ENCODE measurements at regions not wholly inside any gene's neighbourhood (a gene's known extent, or its start where the extent isn't known, plus 50 kb on each side); places are given as distances from the start of the nearest gene placed in this dataset.
A peak's percentile ranks its signal among the peaks of the same experiment; 100 is the strongest.

DNA sequence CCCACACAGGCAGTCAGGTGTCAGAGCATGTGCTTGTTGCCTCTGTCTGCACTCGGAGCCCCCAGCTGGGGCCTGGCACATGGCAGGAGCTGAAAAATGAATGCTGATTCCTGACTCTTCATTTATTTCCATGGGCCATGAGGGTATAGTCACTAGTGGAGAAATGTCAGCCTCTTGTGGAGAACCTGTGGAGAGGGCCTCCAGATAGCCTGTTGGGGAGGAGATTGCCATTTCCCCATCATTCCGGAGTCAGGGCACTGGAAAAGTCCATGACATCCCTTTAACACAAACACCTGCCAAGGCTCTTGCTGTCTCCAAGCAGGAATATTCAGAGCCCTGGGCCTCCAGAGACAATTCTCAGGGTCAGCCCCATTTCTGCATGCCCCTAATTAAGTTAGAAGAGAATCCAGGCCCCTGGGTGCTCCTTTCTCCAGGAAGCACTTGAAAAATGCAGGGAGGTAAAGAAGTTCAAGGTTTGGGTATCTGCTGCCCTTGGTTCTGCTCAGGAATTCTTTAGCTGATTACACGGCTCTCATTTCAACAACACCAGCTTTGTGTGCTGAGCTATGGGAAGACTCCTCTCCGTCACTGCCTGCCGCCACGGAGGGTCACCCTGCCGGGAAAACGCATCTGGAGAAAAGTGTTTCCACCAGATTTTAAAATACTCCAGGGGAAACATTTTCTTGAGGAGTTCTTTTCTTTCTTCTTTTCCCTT is 311.3 kb downstream of the MYCN start:
- TF ChIP-seq, protein P1, sequence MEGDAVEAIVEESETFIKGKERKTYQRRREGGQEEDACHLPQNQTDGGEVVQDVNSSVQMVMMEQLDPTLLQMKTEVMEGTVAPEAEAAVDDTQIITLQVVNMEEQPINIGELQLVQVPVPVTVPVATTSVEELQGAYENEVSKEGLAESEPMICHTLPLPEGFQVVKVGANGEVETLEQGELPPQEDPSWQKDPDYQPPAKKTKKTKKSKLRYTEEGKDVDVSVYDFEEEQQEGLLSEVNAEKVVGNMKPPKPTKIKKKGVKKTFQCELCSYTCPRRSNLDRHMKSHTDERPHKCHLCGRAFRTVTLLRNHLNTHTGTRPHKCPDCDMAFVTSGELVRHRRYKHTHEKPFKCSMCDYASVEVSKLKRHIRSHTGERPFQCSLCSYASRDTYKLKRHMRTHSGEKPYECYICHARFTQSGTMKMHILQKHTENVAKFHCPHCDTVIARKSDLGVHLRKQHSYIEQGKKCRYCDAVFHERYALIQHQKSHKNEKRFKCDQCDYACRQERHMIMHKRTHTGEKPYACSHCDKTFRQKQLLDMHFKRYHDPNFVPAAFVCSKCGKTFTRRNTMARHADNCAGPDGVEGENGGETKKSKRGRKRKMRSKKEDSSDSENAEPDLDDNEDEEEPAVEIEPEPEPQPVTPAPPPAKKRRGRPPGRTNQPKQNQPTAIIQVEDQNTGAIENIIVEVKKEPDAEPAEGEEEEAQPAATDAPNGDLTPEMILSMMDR (IDR thresholded peaks at IDR 0.05), result no peak
- TF ChIP-seq ZFX (IDR thresholded peaks at IDR 0.05; ENCODE audit: borderline replicate concordance), result no peak
- H3K27ac ChIP-seq, result no peak overlapping the region

GRCh38 chr2:16250886-16251285 is 310.5 kb downstream of the MYCN start:
- TF ChIP-seq ZFX (IDR thresholded peaks at IDR 0.05; ENCODE audit: borderline replicate concordance), result no peak
- TF ChIP-seq, protein P1 (IDR thresholded peaks at IDR 0.05), result no peak
- H3K27ac ChIP-seq, result 0 out of 2 replicates have a peak overlapping the region, but pooled peaks have one; percentile 8

GRCh38 chr2:16250466-16250865 is 310.1 kb downstream of the MYCN start:
- H3K27ac ChIP-seq, result 0 out of 2 replicates have a peak overlapping the region, but pooled peaks have one; percentile 8
- TF ChIP-seq ZFX (IDR thresholded peaks at IDR 0.05; ENCODE audit: borderline replicate concordance), result no peak
- TF ChIP-seq, protein P1 (IDR thresholded peaks at IDR 0.05), result no peak

- H3K27ac ChIP-seq, result no peak overlapping the region
- TF ChIP-seq ZFX (IDR thresholded peaks at IDR 0.05; ENCODE audit: borderline replicate concordance), result no peak
- TF ChIP-seq, protein P1 (IDR thresholded peaks at IDR 0.05), result no peak
These were observed 309.7 kb downstream of the MYCN start for GRCh38 chr2:16250056-16250425.

DNA sequence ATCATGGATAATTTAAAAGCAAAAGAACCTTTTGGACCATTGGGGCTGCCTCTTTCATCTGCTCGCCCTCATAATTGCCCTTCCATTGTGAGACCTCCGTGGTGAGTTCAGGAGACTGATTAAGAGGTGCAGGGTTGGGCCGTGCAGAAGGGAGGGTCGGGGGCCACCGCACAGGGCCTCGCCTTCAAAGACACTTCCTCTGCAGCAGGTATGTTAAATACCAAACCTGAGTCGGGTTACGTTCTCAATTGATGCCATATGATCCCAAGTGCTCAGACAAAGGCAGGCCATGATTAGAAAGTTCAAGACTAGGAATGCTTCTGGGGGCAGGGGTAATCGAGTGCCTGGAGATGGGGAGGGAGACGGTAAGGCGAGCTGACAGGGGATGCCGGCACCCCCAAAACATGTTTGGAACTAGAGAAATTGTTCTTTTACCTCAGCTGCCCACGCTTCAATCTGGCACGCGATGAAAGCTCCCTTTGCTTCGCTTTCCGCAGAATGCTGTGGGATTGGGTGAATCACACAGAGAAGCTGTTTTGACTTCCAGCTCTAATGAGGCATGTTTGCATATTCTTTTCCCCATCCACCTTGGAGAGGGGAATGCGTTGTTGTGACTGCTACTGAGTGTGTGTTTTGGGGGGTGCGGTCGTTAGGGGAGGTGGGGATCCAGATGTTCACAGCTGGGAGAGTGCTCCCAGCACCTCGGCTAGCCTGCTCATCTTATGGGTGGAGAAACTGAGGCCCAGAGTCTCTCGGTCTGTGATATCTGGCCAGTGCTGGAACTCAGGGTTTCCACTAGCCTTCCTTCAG is 309.1 kb downstream of the MYCN start:
- no peak for TF ChIP-seq ZFX (IDR thresholded peaks at IDR 0.05; ENCODE audit: borderline replicate concordance)
- TF ChIP-seq, protein P1 (IDR thresholded peaks at IDR 0.05), result no peak

GRCh38 chr2:16248571-16249105 is 308.3 kb downstream of the MYCN start:
- TF ChIP-seq, protein P1 (IDR thresholded peaks at IDR 0.05), result no peak
- TF ChIP-seq ZFX (IDR thresholded peaks at IDR 0.05; ENCODE audit: borderline replicate concordance), result no peak
- H3K27ac ChIP-seq, result no peak overlapping the region

More for the DNA sequence above, 309.1 kb downstream of the MYCN start:
- no peak overlapping the region for H3K27ac ChIP-seq

All from 22Rv1 (cell line).